ENCODE measurements at regions not wholly inside any gene's neighbourhood (a gene's known extent, or its start where the extent isn't known, plus 50 kb on each side); places are given as distances from the start of the nearest gene placed in this dataset.

GRCh38 chr7:85887133-85887532 is 700.3 kb upstream of the SEMA3D start:
- Histone ChIP-seq H2AFZ (ENCODE audit: low read depth) (no peak overlapping the region), H3K4me3 (IDR thresholded peaks at IDR 0.05; ENCODE audit: insufficient read depth, low read depth, low read length) (no peak overlapping the region), H4K20me1 (ENCODE audit: insufficient read depth) (no peaks in the 10 kb centered on the region), H3K27ac (no peak overlapping the region), H3K36me3 (ENCODE audit: insufficient read depth) (no peaks in the 10 kb centered on the region), H3K79me2 (ENCODE audit: insufficient read depth, low read depth) (no peaks in the 10 kb centered on the region), H3K9ac (no peak overlapping the region), H3K4me1 (ENCODE audit: low read depth, poor library complexity, severe bottlenecking) (no peaks in the 10 kb centered on the region), H3K4me2 (no peak overlapping the region), H3K27me3 (ENCODE audit: insufficient read depth, low read depth) (no peaks in the 10 kb centered on the region)
- TF ChIP-seq CTCF (conservative IDR thresholded peaks at IDR 0.05; ENCODE audit: low read depth, low read length): no peak

GRCh38 chr7:85882335-85882734 is 695.5 kb upstream of the SEMA3D start:
- no peak overlapping the region for H3K4me2 ChIP-seq
- TF ChIP-seq CTCF (conservative IDR thresholded peaks at IDR 0.05; ENCODE audit: low read depth, low read length): no peak
- no peak overlapping the region for H3K27ac ChIP-seq
- no peaks in the 10 kb centered on the region for H3K27me3 ChIP-seq (ENCODE audit: insufficient read depth, low read depth)
- no peak overlapping the region for H2AFZ ChIP-seq (ENCODE audit: low read depth)
- H4K20me1 ChIP-seq (ENCODE audit: insufficient read depth): no peaks in the 10 kb centered on the region
- H3K9ac ChIP-seq: no peak overlapping the region
- H3K4me1 ChIP-seq (ENCODE audit: low read depth, poor library complexity, severe bottlenecking): no peaks in the 10 kb centered on the region
- H3K36me3 ChIP-seq (ENCODE audit: insufficient read depth): no peaks in the 10 kb centered on the region
- no peak overlapping the region for H3K4me3 ChIP-seq (IDR thresholded peaks at IDR 0.05; ENCODE audit: insufficient read depth, low read depth, low read length)
- H3K79me2 ChIP-seq (ENCODE audit: insufficient read depth, low read depth): no peaks in the 10 kb centered on the region

GRCh38 chr7:85875398-85875797 is 688.5 kb upstream of the SEMA3D start:
- Histone ChIP-seq H2AFZ (ENCODE audit: low read depth) (no peak overlapping the region), H3K9ac (no peak overlapping the region), H3K79me2 (ENCODE audit: insufficient read depth, low read depth) (no peaks in the 10 kb centered on the region), H3K36me3 (ENCODE audit: insufficient read depth) (no peaks in the 10 kb centered on the region), H3K27me3 (ENCODE audit: insufficient read depth, low read depth) (no peaks in the 10 kb centered on the region), H3K4me3 (IDR thresholded peaks at IDR 0.05; ENCODE audit: insufficient read depth, low read depth, low read length) (no peak overlapping the region), H3K4me1 (ENCODE audit: low read depth, poor library complexity, severe bottlenecking) (no peaks in the 10 kb centered on the region), H4K20me1 (ENCODE audit: insufficient read depth) (no peaks in the 10 kb centered on the region), H3K27ac (no peak overlapping the region), H3K4me2 (no peak overlapping the region)
- no peak for TF ChIP-seq CTCF (conservative IDR thresholded peaks at IDR 0.05; ENCODE audit: low read depth, low read length)

- no peaks in the 10 kb centered on the region for H3K79me2 ChIP-seq (ENCODE audit: insufficient read depth, low read depth)
- H3K27ac ChIP-seq: no peak overlapping the region
Observed at GRCh38 chr7:85866540-85866939, 679.7 kb upstream of the SEMA3D start.

More at GRCh38 chr7:85866540-85866939, 679.7 kb upstream of the SEMA3D start:
- Histone ChIP-seq H3K4me1 (ENCODE audit: low read depth, poor library complexity, severe bottlenecking) (no peaks in the 10 kb centered on the region), H3K36me3 (ENCODE audit: insufficient read depth) (no peaks in the 10 kb centered on the region), H3K4me3 (IDR thresholded peaks at IDR 0.05; ENCODE audit: insufficient read depth, low read depth, low read length) (no peak overlapping the region), H4K20me1 (ENCODE audit: insufficient read depth) (no peaks in the 10 kb centered on the region), H3K4me2 (no peak overlapping the region), H3K9ac (no peak overlapping the region), H3K27me3 (ENCODE audit: insufficient read depth, low read depth) (no peaks in the 10 kb centered on the region), H2AFZ (ENCODE audit: low read depth) (no peak overlapping the region)
- no peak for TF ChIP-seq CTCF (conservative IDR thresholded peaks at IDR 0.05; ENCODE audit: low read depth, low read length)
